ENCODE measurements at regions not wholly inside any gene's neighbourhood (a gene's known extent, or its start where the extent isn't known, plus 50 kb on each side); places are given as distances from the start of the nearest gene placed in this dataset.

DNA sequence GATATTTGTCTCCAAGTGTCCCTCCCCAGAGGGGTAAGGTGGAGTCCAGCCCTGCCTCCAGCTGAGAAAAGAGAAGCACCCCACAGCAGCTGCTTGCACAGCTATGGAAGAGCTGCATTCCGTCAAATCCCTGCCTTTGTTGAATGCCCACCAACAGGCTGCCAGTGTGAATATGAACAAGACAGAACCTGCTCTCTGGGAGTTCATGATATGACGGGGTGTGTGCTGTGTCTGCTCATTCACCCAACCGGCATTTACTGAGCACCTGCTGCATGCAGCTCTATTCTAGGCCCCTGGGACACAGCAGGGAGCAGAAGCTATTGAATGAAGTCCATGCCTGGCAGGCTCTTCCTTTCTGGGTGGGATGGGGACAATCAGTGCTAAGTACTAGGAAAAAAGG is 238.8 kb downstream of the GADD45G start:
- TF ChIP-seq, protein P1, sequence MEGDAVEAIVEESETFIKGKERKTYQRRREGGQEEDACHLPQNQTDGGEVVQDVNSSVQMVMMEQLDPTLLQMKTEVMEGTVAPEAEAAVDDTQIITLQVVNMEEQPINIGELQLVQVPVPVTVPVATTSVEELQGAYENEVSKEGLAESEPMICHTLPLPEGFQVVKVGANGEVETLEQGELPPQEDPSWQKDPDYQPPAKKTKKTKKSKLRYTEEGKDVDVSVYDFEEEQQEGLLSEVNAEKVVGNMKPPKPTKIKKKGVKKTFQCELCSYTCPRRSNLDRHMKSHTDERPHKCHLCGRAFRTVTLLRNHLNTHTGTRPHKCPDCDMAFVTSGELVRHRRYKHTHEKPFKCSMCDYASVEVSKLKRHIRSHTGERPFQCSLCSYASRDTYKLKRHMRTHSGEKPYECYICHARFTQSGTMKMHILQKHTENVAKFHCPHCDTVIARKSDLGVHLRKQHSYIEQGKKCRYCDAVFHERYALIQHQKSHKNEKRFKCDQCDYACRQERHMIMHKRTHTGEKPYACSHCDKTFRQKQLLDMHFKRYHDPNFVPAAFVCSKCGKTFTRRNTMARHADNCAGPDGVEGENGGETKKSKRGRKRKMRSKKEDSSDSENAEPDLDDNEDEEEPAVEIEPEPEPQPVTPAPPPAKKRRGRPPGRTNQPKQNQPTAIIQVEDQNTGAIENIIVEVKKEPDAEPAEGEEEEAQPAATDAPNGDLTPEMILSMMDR (IDR thresholded peaks at IDR 0.05; ENCODE audit: insufficient read depth, low read depth, low read length, missing control alignments): no peak
- DNase-seq (ENCODE audit: low read depth): no peak

DNA sequence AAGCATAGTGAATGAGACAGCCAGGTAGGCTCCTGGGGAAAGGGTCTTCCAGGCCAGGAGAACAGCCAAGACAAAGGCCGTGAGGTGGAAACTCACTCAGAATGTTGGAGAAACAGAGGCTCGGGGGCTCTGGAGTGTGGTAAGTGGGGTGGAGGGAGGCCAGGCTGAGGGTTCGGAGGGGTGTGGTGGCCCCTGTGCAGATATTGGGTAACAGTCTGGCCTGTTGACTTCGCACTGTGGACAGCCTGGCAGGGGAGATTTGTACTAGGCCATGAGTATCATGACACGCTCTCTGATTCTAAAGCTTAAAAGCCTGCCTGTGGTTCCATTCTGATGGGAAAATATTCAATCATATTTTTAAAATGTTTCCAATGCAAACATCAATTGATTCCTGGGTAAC is 239.3 kb downstream of the GADD45G start:
- TF ChIP-seq, protein P1 (IDR thresholded peaks at IDR 0.05; ENCODE audit: insufficient read depth, low read depth, low read length, missing control alignments): no peak
- DNase-seq (ENCODE audit: low read depth): no peak
- no peak overlapping the region for H3K4me3 ChIP-seq (ENCODE audit: low read depth, low read length)

More for the DNA sequence above, 238.8 kb downstream of the GADD45G start:
- no peak overlapping the region for H3K4me3 ChIP-seq (ENCODE audit: low read depth, low read length)

DNA sequence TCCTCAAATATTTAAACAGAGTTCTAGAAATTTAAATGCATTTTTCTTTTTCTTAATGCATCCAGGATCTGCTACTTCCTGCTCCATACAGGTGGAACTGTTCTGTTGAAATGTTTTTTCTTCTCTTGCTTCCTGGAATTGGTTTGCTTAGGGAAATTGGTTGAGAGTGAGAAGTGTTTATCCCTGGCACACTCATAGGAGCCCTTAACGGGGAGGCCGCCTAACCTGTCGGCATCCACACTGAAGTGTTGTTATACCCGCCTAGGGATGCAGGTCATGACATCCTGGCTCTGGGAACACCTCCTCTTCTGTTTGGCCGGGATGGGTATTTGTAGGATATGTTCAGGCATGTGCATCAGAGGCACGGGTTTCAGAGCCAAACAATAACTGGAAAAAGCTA is 239.7 kb downstream of the GADD45G start:
- TF ChIP-seq, protein P1 (IDR thresholded peaks at IDR 0.05; ENCODE audit: insufficient read depth, low read depth, low read length, missing control alignments): no peak
- no peak for DNase-seq (ENCODE audit: low read depth)
- H3K4me3 ChIP-seq (ENCODE audit: low read depth, low read length): no peak overlapping the region

DNA sequence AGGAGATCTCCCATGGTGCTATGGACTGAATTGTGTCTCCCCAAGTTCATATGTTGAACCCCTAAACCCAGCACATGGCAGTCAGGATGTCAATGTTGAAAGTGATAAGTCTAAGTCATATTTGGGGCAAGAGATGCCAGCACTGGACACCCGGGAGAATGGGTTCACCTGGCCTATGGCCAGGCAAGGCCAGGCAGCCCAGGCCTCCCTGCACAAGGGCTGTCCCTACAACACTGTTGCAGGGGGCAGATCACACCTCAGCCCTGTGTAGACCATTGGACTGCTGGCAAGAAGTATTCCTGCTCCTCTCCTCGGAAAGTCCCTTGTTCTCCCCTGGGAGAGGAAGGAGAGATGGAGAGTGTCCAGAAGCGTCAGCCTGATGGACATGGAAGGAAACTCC is 240.5 kb downstream of the GADD45G start:
- TF ChIP-seq, protein P1 (IDR thresholded peaks at IDR 0.05; ENCODE audit: insufficient read depth, low read depth, low read length, missing control alignments): no peak
- no peak overlapping the region for H3K4me3 ChIP-seq (ENCODE audit: low read depth, low read length)
- DNase-seq (ENCODE audit: low read depth): no peak

DNA sequence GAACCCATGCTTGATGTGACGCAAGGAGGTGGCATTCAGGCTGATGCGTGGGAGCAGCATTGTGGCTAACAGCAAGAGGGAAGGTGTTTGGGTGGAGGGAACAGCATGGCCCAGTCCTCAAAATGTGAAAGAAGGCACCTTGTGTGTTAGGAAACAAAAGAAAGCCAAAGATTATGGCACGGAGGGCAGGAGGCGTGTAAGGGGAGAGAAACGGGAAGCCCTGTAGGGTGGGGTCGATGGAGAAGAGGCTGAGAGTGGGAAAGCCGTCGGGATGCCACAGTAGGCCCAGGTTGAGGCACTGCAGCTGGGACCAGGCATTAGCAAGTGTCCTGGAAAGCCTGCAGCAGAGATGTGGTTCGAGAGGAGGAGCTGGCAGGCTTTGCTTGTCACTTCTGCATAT is 241.1 kb downstream of the GADD45G start:
- H3K4me3 ChIP-seq (ENCODE audit: low read depth, low read length): no peak overlapping the region
- TF ChIP-seq, protein P1 (IDR thresholded peaks at IDR 0.05; ENCODE audit: insufficient read depth, low read depth, low read length, missing control alignments): no peak
- no peak for DNase-seq (ENCODE audit: low read depth)

DNA sequence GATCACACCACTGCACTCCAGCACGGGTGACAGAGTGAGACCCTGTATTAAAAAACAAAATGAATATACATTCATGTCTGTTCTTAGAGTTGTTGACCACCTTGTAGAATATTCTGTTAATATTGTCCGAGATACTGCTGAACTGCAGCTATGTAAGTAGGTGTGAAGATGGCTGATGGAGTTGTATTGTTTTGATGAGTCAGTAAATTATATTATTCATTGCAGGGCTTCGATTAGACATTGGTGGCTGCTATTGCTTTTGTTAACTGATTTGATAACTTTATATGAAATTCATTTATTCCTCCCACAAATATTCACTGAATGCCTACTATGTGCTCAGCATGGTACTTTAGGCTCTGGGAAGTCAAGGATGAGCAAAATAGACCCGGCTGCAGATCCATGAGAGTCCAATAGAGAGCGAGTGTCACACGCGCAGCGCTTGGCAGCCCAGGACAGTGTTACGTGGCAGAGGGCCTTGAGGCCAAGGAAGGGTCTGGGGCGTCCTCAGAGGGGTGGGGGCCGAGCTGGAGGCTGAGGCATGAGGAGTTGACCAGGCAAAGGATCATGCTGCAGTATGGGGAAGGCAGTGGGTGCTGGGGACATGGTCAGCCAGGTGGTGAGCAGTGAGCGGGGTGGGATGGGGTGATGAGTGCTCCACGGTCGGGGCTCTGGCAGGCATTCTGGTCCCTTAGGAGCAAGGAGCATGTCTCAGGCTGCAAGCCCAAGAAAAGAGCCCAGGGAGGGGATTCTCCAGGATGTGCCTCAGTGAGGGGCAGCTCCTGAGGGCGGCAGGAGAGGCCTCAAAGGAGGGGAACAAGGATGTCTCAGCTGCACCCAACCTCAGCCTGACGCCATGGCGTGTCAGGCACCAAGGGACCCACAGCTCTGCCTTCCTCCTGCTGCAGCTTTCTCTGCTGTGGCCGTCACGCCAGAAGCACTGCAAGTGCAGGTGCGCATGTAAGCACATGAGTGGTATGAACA is 243.5 kb downstream of the GADD45G start:
- TF ChIP-seq, protein P1 (IDR thresholded peaks at IDR 0.05; ENCODE audit: insufficient read depth, low read depth, low read length, missing control alignments): no peak
- no peak for DNase-seq (ENCODE audit: low read depth)
- H3K4me3 ChIP-seq (ENCODE audit: low read depth, low read length): no peak overlapping the region

Measured in GM12865 (cell line).